ENCODE measurements at regions not wholly inside any gene's neighbourhood (a gene's known extent, or its start where the extent isn't known, plus 50 kb on each side); places are given as distances from the start of the nearest gene placed in this dataset.
"Not testable (repeated sequence)": the region's sequence is repeated elsewhere in the genome, so short reads cannot be mapped to it uniquely, and the experiment has no call there.

DNA sequence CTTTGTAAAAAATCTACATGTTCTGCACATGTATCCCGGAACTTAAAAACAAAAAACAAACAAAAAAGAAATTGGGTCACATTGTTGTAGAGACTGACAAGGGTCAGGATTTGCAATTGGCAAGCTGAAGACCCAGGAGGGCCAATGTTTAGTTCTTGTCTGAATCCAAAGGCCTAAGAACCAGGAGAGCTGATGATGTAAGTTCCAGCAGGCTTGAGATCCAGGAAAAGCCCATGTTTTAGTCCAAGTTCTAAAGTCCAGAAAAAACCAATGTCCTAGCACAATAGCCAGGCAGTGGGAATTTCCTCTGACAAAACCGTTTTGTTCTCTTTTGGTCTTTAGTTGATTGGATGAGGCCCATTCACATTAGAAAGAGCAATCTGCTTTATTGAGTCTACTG lies 244.9 kb downstream of the DMAC1 start:
- 46% methylated on average over 2 of the region's 2 CpGs for WGBS (ENCODE audit: low lambda C conversion rate)
- no TSS peak for BruUV-seq (replicated peaks)
- H4K20me1 ChIP-seq (ENCODE audit: insufficient read depth, low read length) = no peaks in the 10 kb centered on the region
- FAIRE-seq (no peak), DNase-seq (ENCODE audit: low spot score) (no peak), ATAC-seq (no peak)
- H3K27me3 ChIP-seq (ENCODE audit: control insufficient read depth in 1 of 2, insufficient read depth in 2 of 2, low read length in 2 of 2) = no peaks in the 10 kb centered on the region
- H3K4me1 ChIP-seq (ENCODE audit: insufficient read depth, low read length) = no peaks in the 10 kb centered on the region
- no peak overlapping the region for H3K27ac ChIP-seq (ENCODE audit: extremely low read length, insufficient read depth, low read length)
- H3K4me2 ChIP-seq (ENCODE audit: low read depth, low read length) = no peak overlapping the region
- H2AFZ ChIP-seq (ENCODE audit: low read length) = no peak overlapping the region
- POLR2A ChIA-PET = no interaction called here
- in situ Hi-C loops (cut with HindIII; ENCODE audit: extremely low pct_ligation_motif_present, low pct_unique_long_range_greater_than_20kb) = no loop called here
- intact Hi-C loops (cut with micrococcal nuclease; ENCODE audit: unreplicated experiment) = no loop called here
- no peaks in the 10 kb centered on the region for H3K9me3 ChIP-seq (ENCODE audit: low read length)
- H3K9ac ChIP-seq (ENCODE audit: insufficient read depth, low read depth, low read length) = no peak overlapping the region
- TF ChIP-seq IRX3 (CRISPR knock-in tag; IDR thresholded peaks at IDR 0.05; ENCODE audit: borderline replicate concordance, low read depth) (no peak), POLR2AphosphoS2 (IDR thresholded peaks at IDR 0.05; ENCODE audit: low read depth, low read length) (no peak), MBD4 (IDR thresholded peaks at IDR 0.05; ENCODE audit: borderline replicate concordance, low read length) (no peak), NFE2L2 (IDR thresholded peaks at IDR 0.05; ENCODE audit: low read length) (no peak), NCOA2 (CRISPR knock-in tag; IDR thresholded peaks at IDR 0.05) (no peak), RBM39 (IDR thresholded peaks at IDR 0.05; ENCODE audit: low read depth, low read length, poor library complexity, severe bottlenecking) (no peak)
- TF ChIP-seq, protein P1, sequence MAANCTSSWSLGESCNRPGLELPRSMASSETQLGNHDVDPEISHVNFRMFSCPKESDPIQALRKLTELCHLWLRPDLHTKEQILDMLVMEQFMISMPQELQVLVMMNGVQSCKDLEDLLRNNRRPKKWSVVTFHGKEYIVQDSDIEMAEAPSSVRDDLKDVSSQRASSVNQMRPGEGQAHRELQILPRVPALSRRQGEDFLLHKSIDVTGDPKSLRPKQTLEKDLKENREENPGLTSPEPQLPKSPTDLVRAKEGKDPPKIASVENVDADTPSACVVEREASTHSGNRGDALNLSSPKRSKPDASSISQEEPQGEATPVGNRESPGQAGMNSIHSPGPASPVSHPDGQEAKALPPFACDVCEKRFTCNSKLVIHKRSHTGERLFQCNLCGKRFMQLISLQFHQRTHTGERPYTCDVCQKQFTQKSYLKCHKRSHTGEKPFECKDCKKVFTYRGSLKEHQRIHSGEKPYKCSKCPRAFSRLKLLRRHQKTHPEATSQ (CRISPR knock-in tag; IDR thresholded peaks at IDR 0.05; ENCODE audit: borderline replicate concordance) = no peak
- TF ChIP-seq, protein P2, sequence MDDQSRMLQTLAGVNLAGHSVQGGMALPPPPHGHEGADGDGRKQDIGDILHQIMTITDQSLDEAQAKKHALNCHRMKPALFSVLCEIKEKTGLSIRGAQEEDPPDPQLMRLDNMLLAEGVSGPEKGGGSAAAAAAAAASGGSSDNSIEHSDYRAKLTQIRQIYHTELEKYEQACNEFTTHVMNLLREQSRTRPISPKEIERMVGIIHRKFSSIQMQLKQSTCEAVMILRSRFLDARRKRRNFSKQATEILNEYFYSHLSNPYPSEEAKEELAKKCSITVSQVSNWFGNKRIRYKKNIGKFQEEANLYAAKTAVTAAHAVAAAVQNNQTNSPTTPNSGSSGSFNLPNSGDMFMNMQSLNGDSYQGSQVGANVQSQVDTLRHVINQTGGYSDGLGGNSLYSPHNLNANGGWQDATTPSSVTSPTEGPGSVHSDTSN (CRISPR knock-in tag; IDR thresholded peaks at IDR 0.05; ENCODE audit: borderline replicate concordance) = no peak
- TF ChIP-seq, protein P3, sequence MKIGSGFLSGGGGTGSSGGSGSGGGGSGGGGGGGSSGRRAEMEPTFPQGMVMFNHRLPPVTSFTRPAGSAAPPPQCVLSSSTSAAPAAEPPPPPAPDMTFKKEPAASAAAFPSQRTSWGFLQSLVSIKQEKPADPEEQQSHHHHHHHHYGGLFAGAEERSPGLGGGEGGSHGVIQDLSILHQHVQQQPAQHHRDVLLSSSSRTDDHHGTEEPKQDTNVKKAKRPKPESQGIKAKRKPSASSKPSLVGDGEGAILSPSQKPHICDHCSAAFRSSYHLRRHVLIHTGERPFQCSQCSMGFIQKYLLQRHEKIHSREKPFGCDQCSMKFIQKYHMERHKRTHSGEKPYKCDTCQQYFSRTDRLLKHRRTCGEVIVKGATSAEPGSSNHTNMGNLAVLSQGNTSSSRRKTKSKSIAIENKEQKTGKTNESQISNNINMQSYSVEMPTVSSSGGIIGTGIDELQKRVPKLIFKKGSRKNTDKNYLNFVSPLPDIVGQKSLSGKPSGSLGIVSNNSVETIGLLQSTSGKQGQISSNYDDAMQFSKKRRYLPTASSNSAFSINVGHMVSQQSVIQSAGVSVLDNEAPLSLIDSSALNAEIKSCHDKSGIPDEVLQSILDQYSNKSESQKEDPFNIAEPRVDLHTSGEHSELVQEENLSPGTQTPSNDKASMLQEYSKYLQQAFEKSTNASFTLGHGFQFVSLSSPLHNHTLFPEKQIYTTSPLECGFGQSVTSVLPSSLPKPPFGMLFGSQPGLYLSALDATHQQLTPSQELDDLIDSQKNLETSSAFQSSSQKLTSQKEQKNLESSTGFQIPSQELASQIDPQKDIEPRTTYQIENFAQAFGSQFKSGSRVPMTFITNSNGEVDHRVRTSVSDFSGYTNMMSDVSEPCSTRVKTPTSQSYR (CRISPR knock-in tag; IDR thresholded peaks at IDR 0.05; ENCODE audit: borderline replicate concordance) = no peak
- TF ChIP-seq, protein P4, sequence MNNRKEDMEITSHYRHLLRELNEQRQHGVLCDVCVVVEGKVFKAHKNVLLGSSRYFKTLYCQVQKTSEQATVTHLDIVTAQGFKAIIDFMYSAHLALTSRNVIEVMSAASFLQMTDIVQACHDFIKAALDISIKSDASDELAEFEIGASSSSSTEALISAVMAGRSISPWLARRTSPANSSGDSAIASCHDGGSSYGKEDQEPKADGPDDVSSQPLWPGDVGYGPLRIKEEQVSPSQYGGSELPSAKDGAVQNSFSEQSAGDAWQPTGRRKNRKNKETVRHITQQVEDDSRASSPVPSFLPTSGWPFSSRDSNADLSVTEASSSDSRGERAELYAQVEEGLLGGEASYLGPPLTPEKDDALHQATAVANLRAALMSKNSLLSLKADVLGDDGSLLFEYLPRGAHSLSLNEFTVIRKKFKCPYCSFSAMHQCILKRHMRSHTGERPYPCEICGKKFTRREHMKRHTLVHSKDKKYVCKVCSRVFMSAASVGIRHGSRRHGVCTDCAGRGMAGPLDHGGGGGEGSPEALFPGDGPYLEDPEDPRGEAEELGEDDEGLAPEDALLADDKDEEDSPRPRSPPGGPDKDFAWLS (CRISPR knock-in tag; IDR thresholded peaks at IDR 0.05; ENCODE audit: borderline replicate concordance) = no peak
- CTCF ChIA-PET (ENCODE audit: low intra/inter-chr PET ratio, low total read pairs) = no interaction called here
- no peaks in the 10 kb centered on the region for H3K79me2 ChIP-seq (ENCODE audit: insufficient read depth, low read length)
- no peaks in the 10 kb centered on the region for H3K36me3 ChIP-seq (replicated peaks in 1 of 2; ENCODE audit: control insufficient read depth in 1 of 2, insufficient read depth in 2 of 2, low read length in 2 of 2)
- no peak overlapping the region for H3K4me3 ChIP-seq (replicated peaks in 1 of 3; ENCODE audit: insufficient read depth in 1 of 3, low read depth in 2 of 3, low read length in 3 of 3)

DNA sequence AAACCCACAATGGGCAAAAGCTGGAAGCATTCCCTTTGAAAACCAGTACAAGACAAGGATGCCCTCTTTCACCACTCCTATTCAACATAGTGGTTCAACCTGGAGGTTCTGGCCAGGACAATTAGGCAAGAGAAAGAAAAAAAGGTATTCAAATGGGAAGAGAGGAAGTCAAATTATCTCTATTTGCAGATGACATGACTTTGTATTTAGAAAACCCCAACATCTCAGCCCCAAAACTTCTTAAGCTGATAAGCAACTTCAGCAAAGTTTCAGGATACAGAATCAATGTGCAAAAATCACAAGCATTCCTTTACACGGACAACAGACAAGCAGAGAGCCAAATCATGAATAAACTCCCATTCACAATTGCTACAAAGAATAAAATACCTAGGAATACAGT lies 246.9 kb downstream of the DMAC1 start:
- H3K9me3 ChIP-seq (ENCODE audit: low read length); H3K27me3 ChIP-seq (ENCODE audit: control insufficient read depth in 1 of 2, insufficient read depth in 2 of 2, low read length in 2 of 2); H3K36me3 ChIP-seq (replicated peaks in 1 of 2; ENCODE audit: control insufficient read depth in 1 of 2, insufficient read depth in 2 of 2, low read length in 2 of 2); BruUV-seq (replicated peaks); FAIRE-seq; H3K4me1 ChIP-seq (ENCODE audit: insufficient read depth, low read length); H4K20me1 ChIP-seq (ENCODE audit: insufficient read depth, low read length); CTCF ChIA-PET (ENCODE audit: low intra/inter-chr PET ratio, low total read pairs); H3K9ac ChIP-seq (ENCODE audit: insufficient read depth, low read depth, low read length); ATAC-seq; H3K27ac ChIP-seq (ENCODE audit: extremely low read length, insufficient read depth, low read length); in situ Hi-C loops (cut with HindIII; ENCODE audit: extremely low pct_ligation_motif_present, low pct_unique_long_range_greater_than_20kb); H3K4me3 ChIP-seq (replicated peaks in 1 of 3; ENCODE audit: insufficient read depth in 1 of 3, low read depth in 2 of 3, low read length in 3 of 3); H3K4me2 ChIP-seq (ENCODE audit: low read depth, low read length); DNase-seq (ENCODE audit: low spot score); intact Hi-C loops (cut with micrococcal nuclease; ENCODE audit: unreplicated experiment); POLR2A ChIA-PET; H3K79me2 ChIP-seq (ENCODE audit: insufficient read depth, low read length); H2AFZ ChIP-seq (ENCODE audit: low read length): not testable (repeated sequence)
- 0% methylated on average over 1 of the region's 1 CpG for WGBS (ENCODE audit: low lambda C conversion rate)

Measured in HepG2 (cell line).